ENCODE measurements at regions not wholly inside any gene's neighbourhood (a gene's known extent, or its start where the extent isn't known, plus 50 kb on each side); places are given as distances from the start of the nearest gene placed in this dataset.

DNA sequence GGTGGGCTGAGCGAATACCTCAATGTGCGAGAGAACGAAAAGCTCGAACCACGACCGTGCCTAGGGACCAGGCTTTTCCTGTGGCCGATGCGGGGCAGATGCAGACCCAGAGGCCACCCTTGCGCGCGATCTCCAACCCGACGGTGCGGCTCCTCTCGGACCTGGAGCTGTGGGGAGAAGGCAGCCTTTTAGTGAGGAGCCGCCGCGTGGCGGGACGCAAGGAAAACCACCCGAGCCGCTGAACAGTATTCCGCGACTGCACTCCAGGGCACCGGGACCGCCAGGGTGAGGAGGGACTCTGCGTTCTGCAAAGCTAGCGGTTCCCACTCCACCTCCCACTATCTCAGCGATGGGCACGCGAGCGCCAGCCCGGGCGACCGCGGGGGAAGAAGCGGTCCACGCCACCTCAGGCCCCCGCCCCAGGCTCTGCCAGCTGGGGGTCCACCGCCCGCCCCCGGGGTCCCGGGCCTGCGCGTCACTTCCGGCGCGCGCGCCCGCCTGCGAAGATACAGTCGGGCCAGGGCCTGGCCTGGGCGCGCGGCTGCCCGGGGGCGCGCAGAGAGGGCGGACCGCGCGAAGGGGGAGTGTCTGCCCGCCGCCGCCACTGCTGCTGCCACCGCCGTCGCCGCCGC, 66.5 kb upstream of the PRKACB start:
- H3K4me3 ChIP-seq (ENCODE audit: low read length) = peak overlapping the region; percentile 88
- H3F3A ChIP-seq (ENCODE audit: insufficient read depth, low read length, poor library complexity, severe bottlenecking) = no peaks in the 10 kb centered on the region
- H4K20me1 ChIP-seq (ENCODE audit: insufficient read depth) = no peaks in the 10 kb centered on the region
- peak overlapping the region; percentile 83 for H2AFZ ChIP-seq (ENCODE audit: low read depth, low read length)
- H3K36me3 ChIP-seq (ENCODE audit: insufficient read depth, low read length) = no peaks in the 10 kb centered on the region
- H3K79me2 ChIP-seq (replicated peaks; ENCODE audit: insufficient read depth, low read length) = peaks cover 60% of the 10 kb centered on the region
- no peaks in the 10 kb centered on the region for H3K9me2 ChIP-seq (ENCODE audit: insufficient read depth, low read length)
- TF ChIP-seq TAF1 (IDR thresholded peaks at IDR 0.05; ENCODE audit: low read depth) (peak; percentile 47), EP300 (conservative IDR thresholded peaks at IDR 0.05; ENCODE audit: poor library complexity, severe bottlenecking) (peak; percentile 58), MXI1 (conservative IDR thresholded peaks at IDR 0.05; ENCODE audit: poor library complexity, severe bottlenecking) (peak; percentile 92), POLR2AphosphoS5 (IDR thresholded peaks at IDR 0.05) (peak; percentile 71), SMC3 (conservative IDR thresholded peaks at IDR 0.05; ENCODE audit: poor library complexity) (peak; percentile 41), RAD21 (conservative IDR thresholded peaks at IDR 0.05) (peak; percentile 36), EZH2 (IDR thresholded peaks at IDR 0.05; ENCODE audit: borderline replicate concordance, insufficient read depth, low read length, poor library complexity, severe bottlenecking) (no peak)
- TF ChIP-seq, protein P1, sequence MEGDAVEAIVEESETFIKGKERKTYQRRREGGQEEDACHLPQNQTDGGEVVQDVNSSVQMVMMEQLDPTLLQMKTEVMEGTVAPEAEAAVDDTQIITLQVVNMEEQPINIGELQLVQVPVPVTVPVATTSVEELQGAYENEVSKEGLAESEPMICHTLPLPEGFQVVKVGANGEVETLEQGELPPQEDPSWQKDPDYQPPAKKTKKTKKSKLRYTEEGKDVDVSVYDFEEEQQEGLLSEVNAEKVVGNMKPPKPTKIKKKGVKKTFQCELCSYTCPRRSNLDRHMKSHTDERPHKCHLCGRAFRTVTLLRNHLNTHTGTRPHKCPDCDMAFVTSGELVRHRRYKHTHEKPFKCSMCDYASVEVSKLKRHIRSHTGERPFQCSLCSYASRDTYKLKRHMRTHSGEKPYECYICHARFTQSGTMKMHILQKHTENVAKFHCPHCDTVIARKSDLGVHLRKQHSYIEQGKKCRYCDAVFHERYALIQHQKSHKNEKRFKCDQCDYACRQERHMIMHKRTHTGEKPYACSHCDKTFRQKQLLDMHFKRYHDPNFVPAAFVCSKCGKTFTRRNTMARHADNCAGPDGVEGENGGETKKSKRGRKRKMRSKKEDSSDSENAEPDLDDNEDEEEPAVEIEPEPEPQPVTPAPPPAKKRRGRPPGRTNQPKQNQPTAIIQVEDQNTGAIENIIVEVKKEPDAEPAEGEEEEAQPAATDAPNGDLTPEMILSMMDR (IDR thresholded peaks at IDR 0.05; ENCODE audit: poor library complexity, severe bottlenecking) = peak; percentile 36
- TF ChIP-seq, protein P2, sequence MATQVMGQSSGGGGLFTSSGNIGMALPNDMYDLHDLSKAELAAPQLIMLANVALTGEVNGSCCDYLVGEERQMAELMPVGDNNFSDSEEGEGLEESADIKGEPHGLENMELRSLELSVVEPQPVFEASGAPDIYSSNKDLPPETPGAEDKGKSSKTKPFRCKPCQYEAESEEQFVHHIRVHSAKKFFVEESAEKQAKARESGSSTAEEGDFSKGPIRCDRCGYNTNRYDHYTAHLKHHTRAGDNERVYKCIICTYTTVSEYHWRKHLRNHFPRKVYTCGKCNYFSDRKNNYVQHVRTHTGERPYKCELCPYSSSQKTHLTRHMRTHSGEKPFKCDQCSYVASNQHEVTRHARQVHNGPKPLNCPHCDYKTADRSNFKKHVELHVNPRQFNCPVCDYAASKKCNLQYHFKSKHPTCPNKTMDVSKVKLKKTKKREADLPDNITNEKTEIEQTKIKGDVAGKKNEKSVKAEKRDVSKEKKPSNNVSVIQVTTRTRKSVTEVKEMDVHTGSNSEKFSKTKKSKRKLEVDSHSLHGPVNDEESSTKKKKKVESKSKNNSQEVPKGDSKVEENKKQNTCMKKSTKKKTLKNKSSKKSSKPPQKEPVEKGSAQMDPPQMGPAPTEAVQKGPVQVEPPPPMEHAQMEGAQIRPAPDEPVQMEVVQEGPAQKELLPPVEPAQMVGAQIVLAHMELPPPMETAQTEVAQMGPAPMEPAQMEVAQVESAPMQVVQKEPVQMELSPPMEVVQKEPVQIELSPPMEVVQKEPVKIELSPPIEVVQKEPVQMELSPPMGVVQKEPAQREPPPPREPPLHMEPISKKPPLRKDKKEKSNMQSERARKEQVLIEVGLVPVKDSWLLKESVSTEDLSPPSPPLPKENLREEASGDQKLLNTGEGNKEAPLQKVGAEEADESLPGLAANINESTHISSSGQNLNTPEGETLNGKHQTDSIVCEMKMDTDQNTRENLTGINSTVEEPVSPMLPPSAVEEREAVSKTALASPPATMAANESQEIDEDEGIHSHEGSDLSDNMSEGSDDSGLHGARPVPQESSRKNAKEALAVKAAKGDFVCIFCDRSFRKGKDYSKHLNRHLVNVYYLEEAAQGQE (IDR thresholded peaks at IDR 0.05; ENCODE audit: borderline replicate concordance) = peak; percentile 57
- no peaks in the 10 kb centered on the region for H3K9me3 ChIP-seq (ENCODE audit: low read length)
- peak overlapping the region; percentile 94 for H3K27ac ChIP-seq (ENCODE audit: low read length)
- no peaks in the 10 kb centered on the region for H3K27me3 ChIP-seq (ENCODE audit: insufficient read depth, low read depth, low read length)
- H3K9ac ChIP-seq (ENCODE audit: low read length) = peak overlapping the region; percentile 91
- H3K4me2 ChIP-seq (ENCODE audit: low read length) = peak overlapping the region; percentile 97

DNA sequence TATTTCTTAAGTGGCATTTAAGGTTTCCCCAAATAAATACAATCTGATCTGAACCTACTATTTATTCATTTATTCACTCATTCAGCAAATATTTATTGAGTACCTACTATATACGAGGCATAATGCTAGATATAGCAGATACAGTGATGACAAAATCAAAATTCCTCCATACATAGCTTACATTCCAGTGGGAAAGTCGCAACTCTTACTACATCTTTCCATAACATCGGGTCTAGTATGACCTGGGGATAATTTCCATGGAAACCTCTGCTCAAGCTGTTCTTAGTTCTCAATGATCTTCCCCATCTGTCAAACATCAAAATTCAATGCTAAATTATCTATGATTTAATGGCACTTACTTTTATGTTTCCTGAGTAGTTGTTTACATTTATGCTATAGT, 70.8 kb upstream of the PRKACB start:
- TF ChIP-seq EZH2 (IDR thresholded peaks at IDR 0.05; ENCODE audit: borderline replicate concordance, insufficient read depth, low read length, poor library complexity, severe bottlenecking) = no peak
- no peak for TF ChIP-seq MXI1 (conservative IDR thresholded peaks at IDR 0.05; ENCODE audit: poor library complexity, severe bottlenecking)
- no peak for TF ChIP-seq RAD21 (conservative IDR thresholded peaks at IDR 0.05)
- TF ChIP-seq EP300 (conservative IDR thresholded peaks at IDR 0.05; ENCODE audit: poor library complexity, severe bottlenecking) = no peak
- TF ChIP-seq, protein P2 (IDR thresholded peaks at IDR 0.05; ENCODE audit: borderline replicate concordance) = no peak
- TF ChIP-seq SMC3 (conservative IDR thresholded peaks at IDR 0.05; ENCODE audit: poor library complexity) = no peak
- no peak for TF ChIP-seq TAF1 (IDR thresholded peaks at IDR 0.05; ENCODE audit: low read depth)
- TF ChIP-seq, protein P1 (IDR thresholded peaks at IDR 0.05; ENCODE audit: poor library complexity, severe bottlenecking) = no peak
- TF ChIP-seq POLR2AphosphoS5 (IDR thresholded peaks at IDR 0.05) = no peak
- Histone ChIP-seq H3K9me2 (ENCODE audit: insufficient read depth, low read length) (no peaks in the 10 kb centered on the region), H3K36me3 (ENCODE audit: insufficient read depth, low read length) (no peaks in the 10 kb centered on the region), H3K4me2 (ENCODE audit: low read length) (no peak overlapping the region), H3K9me3 (ENCODE audit: low read length) (no peaks in the 10 kb centered on the region), H3K27ac (ENCODE audit: low read length) (no peak overlapping the region), H2AFZ (ENCODE audit: low read depth, low read length) (no peak overlapping the region), H3F3A (ENCODE audit: insufficient read depth, low read length, poor library complexity, severe bottlenecking) (no peaks in the 10 kb centered on the region), H3K27me3 (ENCODE audit: insufficient read depth, low read depth, low read length) (no peaks in the 10 kb centered on the region), H3K79me2 (replicated peaks; ENCODE audit: insufficient read depth, low read length) (peaks cover 19% of the 10 kb centered on the region), H3K9ac (ENCODE audit: low read length) (no peak overlapping the region), H3K4me3 (ENCODE audit: low read length) (no peak overlapping the region), H4K20me1 (ENCODE audit: insufficient read depth) (no peaks in the 10 kb centered on the region)

All from neural cell (in vitro differentiated cells).